Gastrocnemius medialis (tissue), 4 donors: ENCODE measurements at regions not wholly inside any gene's neighbourhood (a gene's known extent, or its start where the extent isn't known, plus 50 kb on each side); places are given as distances from the start of the nearest gene placed in this dataset.
A peak's percentile ranks its signal among the peaks of the same experiment; 100 is the strongest.

Source experiments
- ATAC-seq, 2 donors: fragments of 150-250 bp; one replicate each; pipeline ENCODE4 v1.9.1; 2016
- DNase-seq, 2 donors: peaks; one replicate each; pipeline ENCODE4 v3.0.0-alpha.2; 2019
- H3K27ac ChIP-seq, 4 donors: fragments of 200-600 bp; sonication (generic); 1 replicate in 1 of 4; 2 replicates in 3 of 4; pipeline ENCODE4 v1.5.1; 2016 to 2018; ENCODE audit warnings: mild to moderate bottlenecking in 2 of 4, moderate library complexity in 1 of 4
- H3K27me3 ChIP-seq, 3 donors: fragments of 200-600 bp; sonication (generic) in 2 of 3; 1 replicate in 1 of 3; 2 replicates in 2 of 3; pipeline versions ENCODE4 v1.5.1 to v1.6.0; 2016 to 2019; ENCODE audit warnings: mild to moderate bottlenecking in 1 of 3, moderate library complexity in 1 of 3
- H3K36me3 ChIP-seq, 2 donors: fragments of 200-600 bp; sonication (generic) in 1 of 2; one replicate each; pipeline ENCODE4 v1.5.1; 2017 to 2018
- H3K4me1 ChIP-seq, 2 donors: fragments of 200-600 bp; sonication (generic) in 1 of 2; one replicate each; pipeline ENCODE4 v1.5.1; 2016 to 2017; ENCODE audit warnings: mild to moderate bottlenecking in 2 of 2
- H3K4me3 ChIP-seq, 4 donors: fragments of 200-600 bp; sonication (generic) in 3 of 4; 1 replicate in 1 of 4; 2 replicates in 3 of 4; pipeline ENCODE4 v1.5.1; 2016 to 2019; ENCODE audit warnings: mild to moderate bottlenecking in 2 of 4
- H3K9me3 ChIP-seq, 3 donors: fragments of 200-600 bp; sonication (generic) in 2 of 3; 1 replicate in 1 of 3; 2 replicates in 2 of 3; pipeline ENCODE4 v1.5.1; 2016 to 2019
- POLR2A ChIP-seq, 2 donors: fragments of 450-650 bp; IDR thresholded peaks; one replicate each; pipeline ENCODE4 v1.6.1; 2017; ENCODE audit warnings: antibody characterized with exemption in 2 of 2, mild to moderate bottlenecking in 2 of 2, moderate library complexity in 2 of 2
- in situ Hi-C, 4 donors: fragments of 200-750 bp; cut with MboI; loops; one replicate each; pipeline versions ENCODE4 v1.15.0 to v1.8.0; 2017; ENCODE audit warnings: low sequenced_read_pairs in 4 of 4
- intact Hi-C: fragments of 100-400 bp; cut with DNase I; formaldehyde crosslinking; loops from one replicate; pipeline ENCODE4 v1.15.1; 2023; ENCODE audit warnings: low total_unique reads
- TF ChIP-seq, protein P1 (sequence below), 5 experiments: fragments of 450-650 bp in 3 of 5; fragments of 200-600 bp in 2 of 5; sonication (generic) in 2 of 5; IDR thresholded peaks in 4 of 5; conservative IDR thresholded peaks in 1 of 5; 1 replicate in 4 of 5; 2 replicates in 1 of 5; pipeline ENCODE4 v1.5.1; 2016 to 2019; ENCODE audit warnings: antibody characterized with exemption in 5 of 5, mild to moderate bottlenecking in 3 of 5, moderate library complexity in 3 of 5

DNA sequence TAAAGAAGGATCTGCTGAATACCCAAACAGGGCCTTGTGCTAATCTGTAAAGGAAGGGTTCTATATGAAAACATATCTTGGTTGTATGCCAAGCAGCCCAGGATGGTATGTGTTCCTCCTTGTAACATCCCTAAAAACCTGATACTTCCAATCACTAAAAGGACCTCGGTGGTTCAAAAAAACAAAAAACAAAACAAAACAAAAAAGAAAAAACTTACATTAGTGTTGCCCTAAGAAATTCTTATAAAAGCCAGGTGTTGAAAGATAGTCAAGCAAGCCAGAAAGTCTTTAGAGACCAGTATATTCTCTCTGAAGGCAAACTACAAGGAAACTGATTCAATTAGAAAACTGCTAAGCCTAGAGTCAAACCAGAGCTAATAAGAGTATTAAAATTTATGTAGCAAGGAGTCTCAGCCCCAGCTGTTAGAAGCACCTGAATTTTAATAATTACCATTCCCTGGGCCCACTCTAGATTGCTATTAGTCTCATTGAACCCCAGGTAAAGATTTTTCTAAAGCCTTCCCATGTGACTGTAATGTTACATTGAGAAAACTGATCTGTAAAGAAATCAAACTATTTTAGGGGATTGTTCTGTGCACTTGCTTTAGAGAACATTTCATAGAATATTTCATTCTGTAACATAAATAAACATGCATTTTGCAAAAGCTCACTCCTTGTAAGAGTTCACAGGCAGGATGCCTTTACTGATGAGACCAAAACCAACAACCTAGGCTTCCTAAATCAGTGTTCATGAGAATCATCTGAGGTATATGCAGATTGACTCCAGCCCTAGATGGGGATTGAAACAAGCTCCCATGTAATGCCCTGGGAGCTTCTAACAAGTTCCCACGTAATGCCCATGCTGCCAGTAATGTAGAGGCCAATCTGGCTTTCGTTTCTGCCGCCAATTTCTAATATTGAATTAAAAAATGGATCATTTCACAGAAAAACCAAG, 95.2 kb upstream of the BTN3A2 start:
- TF ChIP-seq, protein P1, sequence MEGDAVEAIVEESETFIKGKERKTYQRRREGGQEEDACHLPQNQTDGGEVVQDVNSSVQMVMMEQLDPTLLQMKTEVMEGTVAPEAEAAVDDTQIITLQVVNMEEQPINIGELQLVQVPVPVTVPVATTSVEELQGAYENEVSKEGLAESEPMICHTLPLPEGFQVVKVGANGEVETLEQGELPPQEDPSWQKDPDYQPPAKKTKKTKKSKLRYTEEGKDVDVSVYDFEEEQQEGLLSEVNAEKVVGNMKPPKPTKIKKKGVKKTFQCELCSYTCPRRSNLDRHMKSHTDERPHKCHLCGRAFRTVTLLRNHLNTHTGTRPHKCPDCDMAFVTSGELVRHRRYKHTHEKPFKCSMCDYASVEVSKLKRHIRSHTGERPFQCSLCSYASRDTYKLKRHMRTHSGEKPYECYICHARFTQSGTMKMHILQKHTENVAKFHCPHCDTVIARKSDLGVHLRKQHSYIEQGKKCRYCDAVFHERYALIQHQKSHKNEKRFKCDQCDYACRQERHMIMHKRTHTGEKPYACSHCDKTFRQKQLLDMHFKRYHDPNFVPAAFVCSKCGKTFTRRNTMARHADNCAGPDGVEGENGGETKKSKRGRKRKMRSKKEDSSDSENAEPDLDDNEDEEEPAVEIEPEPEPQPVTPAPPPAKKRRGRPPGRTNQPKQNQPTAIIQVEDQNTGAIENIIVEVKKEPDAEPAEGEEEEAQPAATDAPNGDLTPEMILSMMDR (IDR thresholded peaks at IDR 0.05 in 4 of 5, conservative IDR thresholded peaks at IDR 0.05 in 1 of 5) = no peak
- no peak for TF ChIP-seq POLR2A (IDR thresholded peaks at IDR 0.05)
- Histone ChIP-seq H3K4me1 (peaks cover 5 to 6% of the 10 kb centered on the region in 2 donors), H3K27ac (no peak overlapping the region), H3K4me3 (no peak overlapping the region), H3K27me3 (peaks cover 54 to 62% (median 60%) of the 10 kb centered on the region in 3 donors), H3K36me3 (no peaks in the 10 kb centered on the region), H3K9me3 (no peaks in the 10 kb centered on the region)
- no peak for ATAC-seq
- DNase-seq = no peak
- intact Hi-C loops (loop anchor here (10.0 kb wide), 2 partner anchors 45 to 1565 kb away; a partner anchor contains a TSS), in situ Hi-C loops (no loop called here)

DNA sequence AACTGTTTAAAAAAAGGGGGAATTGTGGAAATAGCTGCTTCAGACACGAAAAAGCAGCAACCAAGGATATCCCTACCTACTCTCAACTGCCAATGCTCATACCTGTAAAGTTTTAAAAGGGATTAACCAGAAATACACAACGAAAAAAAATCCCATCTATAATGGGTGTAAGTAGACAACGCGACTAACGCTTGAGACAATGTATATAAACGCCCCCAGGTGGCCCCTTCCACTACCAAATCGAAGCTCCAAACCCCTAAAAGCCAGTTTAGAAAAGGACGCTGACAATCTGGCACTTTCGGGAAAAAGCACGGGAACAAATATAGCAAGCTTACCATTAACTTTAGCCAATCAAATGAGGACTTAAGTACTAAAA, 94.5 kb upstream of the BTN3A2 start:
- Histone ChIP-seq H3K4me3 (no peak overlapping the region), H3K9me3 (no peaks in the 10 kb centered on the region), H3K36me3 (no peaks in the 10 kb centered on the region), H3K27me3 (peaks cover 60 to 69% (median 64%) of the 10 kb centered on the region in 3 donors), H3K27ac (no peak overlapping the region), H3K4me1 (peaks cover 5 to 6% of the 10 kb centered on the region in 2 donors)
- no peak for TF ChIP-seq POLR2A (IDR thresholded peaks at IDR 0.05)
- TF ChIP-seq, protein P1 (IDR thresholded peaks at IDR 0.05 in 4 of 5, conservative IDR thresholded peaks at IDR 0.05 in 1 of 5) = no peak
- intact Hi-C loops = loop anchor here (10.0 kb wide), 2 partner anchors 46 to 1564 kb away; a partner anchor contains a TSS
- DNase-seq (no peak), ATAC-seq (no peak)
- in situ Hi-C loops = no loop called here

DNA sequence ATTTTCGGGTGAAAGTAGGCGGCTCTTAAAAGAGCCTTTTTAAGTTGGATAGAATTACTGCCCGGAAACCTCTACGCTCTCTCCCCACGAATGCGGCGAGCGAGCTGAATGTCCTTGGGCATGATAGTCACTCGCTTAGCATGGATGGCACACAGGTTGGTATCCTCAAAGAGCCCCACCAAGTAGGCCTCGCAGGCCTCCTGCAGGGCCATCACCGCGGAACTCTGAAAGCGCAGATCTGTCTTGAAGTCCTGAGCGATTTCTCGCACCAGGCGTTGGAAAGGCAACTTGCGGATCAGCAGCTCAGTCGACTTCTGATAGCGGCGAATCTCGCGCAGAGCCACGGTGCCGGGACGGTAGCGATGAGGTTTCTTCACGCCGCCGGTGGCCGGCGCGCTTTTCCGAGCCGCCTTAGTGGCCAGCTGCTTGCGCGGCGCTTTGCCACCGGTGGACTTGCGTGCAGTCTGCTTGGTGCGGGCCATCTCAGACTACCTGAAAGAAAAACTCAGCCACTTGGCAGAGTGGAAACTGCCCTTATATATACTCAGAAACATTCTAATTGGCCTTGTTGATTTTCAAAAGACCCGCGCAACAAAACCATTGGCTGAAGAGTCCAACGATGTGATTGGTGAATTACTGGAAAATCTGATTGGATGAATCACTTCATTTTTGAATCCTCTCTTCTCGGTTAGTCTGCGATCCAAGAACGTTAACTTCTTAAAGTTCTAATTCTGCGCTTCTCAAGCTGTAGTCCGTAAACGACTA, 93.9 kb upstream of the BTN3A2 start:
- Histone ChIP-seq H3K36me3 (no peaks in the 10 kb centered on the region), H3K27ac (peak overlapping the region in 3 of 4 donors; percentile 44 to 48 (median 45)), H3K9me3 (no peaks in the 10 kb centered on the region), H3K4me1 (peaks cover 5 to 6% of the 10 kb centered on the region in 2 donors), H3K27me3 (peaks cover 66 to 71% (median 68%) of the 10 kb centered on the region in 3 donors), H3K4me3 (peak overlapping the region; percentile 2 to 54 (median 40))
- TF ChIP-seq, protein P1 (IDR thresholded peaks at IDR 0.05 in 4 of 5, conservative IDR thresholded peaks at IDR 0.05 in 1 of 5) = no peak
- TF ChIP-seq POLR2A (IDR thresholded peaks at IDR 0.05) = no peak
- ATAC-seq = peak; percentile 55 to 66
- in situ Hi-C loops = no loop called here
- intact Hi-C loops = loop anchor here (10.0 kb wide), 2 partner anchors 46 to 1564 kb away; a partner anchor contains a TSS
- peak in 1 of 2 donors; percentile 45 for DNase-seq

DNA sequence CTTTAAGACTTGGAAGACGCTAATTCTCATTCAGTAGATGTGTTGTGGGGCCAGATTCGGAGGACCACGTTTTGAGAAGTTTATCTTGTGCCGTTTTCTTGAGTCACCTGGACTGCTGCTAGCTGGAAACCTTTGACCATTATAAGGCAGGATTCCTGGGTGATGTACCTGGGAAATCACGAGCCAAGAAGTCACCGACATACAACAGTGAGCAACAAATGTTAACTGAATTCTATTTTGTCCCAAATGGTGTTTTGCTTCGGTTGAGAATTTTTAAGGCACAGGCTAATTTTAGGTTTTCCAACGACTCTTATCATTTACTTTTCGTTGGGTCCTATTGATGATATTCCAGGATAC, 93.4 kb upstream of the BTN3A2 start:
- H3K9me3 ChIP-seq = no peaks in the 10 kb centered on the region
- TF ChIP-seq POLR2A (IDR thresholded peaks at IDR 0.05) = no peak
- TF ChIP-seq, protein P1 (IDR thresholded peaks at IDR 0.05 in 4 of 5, conservative IDR thresholded peaks at IDR 0.05 in 1 of 5) = no peak
- in situ Hi-C loops = no loop called here
- intact Hi-C loops = loop anchor here (10.0 kb wide), 2 partner anchors 47 to 1563 kb away; a partner anchor contains a TSS
- no peak for DNase-seq
- peaks cover 5 to 6% of the 10 kb centered on the region in 2 donors for H3K4me1 ChIP-seq
- H3K27me3 ChIP-seq = peaks cover 67 to 71% (median 68%) of the 10 kb centered on the region in 3 donors
- H3K27ac ChIP-seq = peak overlapping the region in 3 of 4 donors; percentile 44 to 48 (median 45)
- H3K36me3 ChIP-seq = no peaks in the 10 kb centered on the region
- peak overlapping the region; percentile 2 to 54 (median 40) for H3K4me3 ChIP-seq
- ATAC-seq = no peak
